Activated naive CD4-positive, alpha-beta T cell treated with anti-CD3 and anti-CD28 coated beads for 36 hours (primary cell): ENCODE measurements at regions not wholly inside any gene's neighbourhood (a gene's known extent, or its start where the extent isn't known, plus 50 kb on each side); places are given as distances from the start of the nearest gene placed in this dataset.
"Not testable (repeated sequence)": the region's sequence is repeated elsewhere in the genome, so short reads cannot be mapped to it uniquely, and the experiment has no call there.

Experiments
- CTCF ChIA-PET: fragments of 350-600 bp; sonication (Branson Sonifier 250); formaldehyde crosslinking; loops from one replicate; lab custom pipeline; 2021; ENCODE audit warnings: antibody characterized with exemption; lab: Charles Lee
- DNase-seq: peaks from one replicate; pipeline ENCODE4 v3.0.0-alpha.2; 2020
- H3K27ac Mint-ChIP-seq: one replicate; pipeline ENCODE4 v1.8.0; 2021; ENCODE audit warnings: mild to moderate bottlenecking, mixed read lengths
- H3K27me3 Mint-ChIP-seq: one replicate; pipeline ENCODE4 v1.8.0; 2021; ENCODE audit warnings: low read depth, mixed read lengths
- H3K36me3 Mint-ChIP-seq: one replicate; pipeline ENCODE4 v1.8.0; 2021; ENCODE audit warnings: low read depth, mixed read lengths
- H3K4me1 Mint-ChIP-seq: one replicate; pipeline ENCODE4 v1.8.0; 2021; ENCODE audit warnings: low read depth, mixed read lengths
- H3K4me3 Mint-ChIP-seq: one replicate; pipeline ENCODE4 v1.8.0; 2021; ENCODE audit warnings: mild to moderate bottlenecking, moderate library complexity, mixed read lengths
- H3K9me3 Mint-ChIP-seq: one replicate; pipeline ENCODE4 v1.8.0; 2021; ENCODE audit warnings: mixed read lengths
- intact Hi-C: fragments of 100-400 bp; cut with micrococcal nuclease; formaldehyde crosslinking; loops from one replicate; pipeline ENCODE4 v1.15.1; 2023

- H3K27ac Mint-ChIP-seq, H3K4me1 Mint-ChIP-seq, H3K4me3 Mint-ChIP-seq, DNase-seq, H3K36me3 Mint-ChIP-seq, CTCF ChIA-PET, H3K27me3 Mint-ChIP-seq, intact Hi-C loops: not testable (repeated sequence)
- peaks cover 19% of the 10 kb centered on the region for H3K9me3 Mint-ChIP-seq
These were observed 182.7 kb downstream of the SQOR start for GRCh38 chr15:45817578-45817977.

GRCh38 chr15:45821390-45821789 lies 186.6 kb downstream of the SQOR start:
- no peaks in the 10 kb centered on the region for H3K4me1 Mint-ChIP-seq
- H3K27ac Mint-ChIP-seq: no peak overlapping the region
- DNase-seq: no peak
- peaks cover 2% of the 10 kb centered on the region for H3K36me3 Mint-ChIP-seq
- intact Hi-C loops: no loop called here
- H3K27me3 Mint-ChIP-seq: peaks cover 12% of the 10 kb centered on the region
- peaks cover 6% of the 10 kb centered on the region for H3K9me3 Mint-ChIP-seq
- CTCF ChIA-PET: no interaction called here
- no peak overlapping the region for H3K4me3 Mint-ChIP-seq

DNA sequence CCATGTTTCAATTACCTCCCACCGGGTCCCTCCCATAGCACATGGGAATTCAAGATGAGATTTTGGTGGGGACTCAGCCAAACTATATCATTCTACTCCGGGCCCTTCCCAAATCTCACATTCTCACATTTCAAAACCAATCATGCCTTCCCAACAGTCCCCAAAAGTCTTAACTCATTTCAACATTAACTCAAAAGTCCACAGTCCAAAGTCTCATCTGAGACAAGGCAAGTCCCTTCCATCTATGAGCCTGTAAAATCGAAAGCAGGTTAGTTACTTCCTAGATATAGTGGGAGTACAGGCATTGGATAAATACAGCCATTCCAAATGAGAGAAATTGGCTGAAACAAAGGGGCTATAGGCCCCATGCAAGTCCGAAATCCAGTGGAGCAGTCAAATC lies 188.1 kb downstream of the SQOR start:
- DNase-seq, H3K4me1 Mint-ChIP-seq, H3K36me3 Mint-ChIP-seq, H3K9me3 Mint-ChIP-seq, CTCF ChIA-PET, intact Hi-C loops, H3K27ac Mint-ChIP-seq, H3K4me3 Mint-ChIP-seq: not testable (repeated sequence)
- peaks cover 12% of the 10 kb centered on the region for H3K27me3 Mint-ChIP-seq

- no peak for DNase-seq
- CTCF ChIA-PET: interaction anchor here (0.5 to 0.8 kb wide), 2 partner anchors 129 to 403 kb away, joined by 3 to 6 read pairs; no protein-coding TSS in a partner anchor
- Mint-ChIP-seq H3K36me3 (no peaks in the 10 kb centered on the region), H3K9me3 (peaks cover 2% of the 10 kb centered on the region), H3K27ac (no peak overlapping the region), H3K4me3 (no peak overlapping the region), H3K27me3 (peaks cover 4% of the 10 kb centered on the region), H3K4me1 (no peaks in the 10 kb centered on the region)
- intact Hi-C loops: no loop called here
These were observed 192.4 kb downstream of the SQOR start for GRCh38 chr15:45827275-45827674.

DNA sequence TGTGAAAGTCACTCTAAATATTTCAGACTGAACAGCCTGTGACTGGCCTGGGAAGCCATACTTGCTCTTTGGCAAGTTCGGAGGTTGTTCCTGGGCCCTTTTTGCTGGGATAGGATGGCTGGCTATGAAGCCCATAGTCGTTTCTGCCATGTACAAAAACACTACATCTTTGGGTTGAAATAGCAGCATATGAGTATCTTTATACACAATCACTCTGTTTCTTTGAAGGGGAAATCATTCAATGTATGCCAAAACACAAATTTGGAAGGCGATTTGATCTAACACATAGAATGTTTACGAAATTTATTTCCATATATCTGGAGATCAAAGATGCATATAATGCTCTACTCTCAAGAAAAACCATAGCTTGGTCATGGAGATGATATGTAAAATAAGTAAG lies 192.9 kb downstream of the SQOR start:
- DNase-seq: no peak
- Mint-ChIP-seq H3K27me3 (peaks cover 4% of the 10 kb centered on the region), H3K36me3 (no peaks in the 10 kb centered on the region), H3K4me1 (no peaks in the 10 kb centered on the region), H3K9me3 (peaks cover 2% of the 10 kb centered on the region), H3K4me3 (no peak overlapping the region), H3K27ac (no peak overlapping the region)
- CTCF ChIA-PET: no interaction called here
- intact Hi-C loops: no loop called here

GRCh38 chr15:45829336-45830153 lies 194.7 kb downstream of the SQOR start:
- Mint-ChIP-seq H3K4me1 (no peaks in the 10 kb centered on the region), H3K36me3 (no peaks in the 10 kb centered on the region), H3K27me3 (no peaks in the 10 kb centered on the region), H3K9me3 (peaks cover 2% of the 10 kb centered on the region), H3K4me3 (no peak overlapping the region), H3K27ac (no peak overlapping the region)
- CTCF ChIA-PET: no interaction called here
- intact Hi-C loops: no loop called here
- no peak for DNase-seq

GRCh38 chr15:45831787-45832186 lies 197.0 kb downstream of the SQOR start:
- no peaks in the 10 kb centered on the region for H3K4me1 Mint-ChIP-seq
- CTCF ChIA-PET: no interaction called here
- H3K4me3 Mint-ChIP-seq: no peak overlapping the region
- DNase-seq: no peak
- intact Hi-C loops: no loop called here
- no peaks in the 10 kb centered on the region for H3K27me3 Mint-ChIP-seq
- H3K9me3 Mint-ChIP-seq: peaks cover 2% of the 10 kb centered on the region
- H3K27ac Mint-ChIP-seq: no peak overlapping the region
- no peaks in the 10 kb centered on the region for H3K36me3 Mint-ChIP-seq

DNA sequence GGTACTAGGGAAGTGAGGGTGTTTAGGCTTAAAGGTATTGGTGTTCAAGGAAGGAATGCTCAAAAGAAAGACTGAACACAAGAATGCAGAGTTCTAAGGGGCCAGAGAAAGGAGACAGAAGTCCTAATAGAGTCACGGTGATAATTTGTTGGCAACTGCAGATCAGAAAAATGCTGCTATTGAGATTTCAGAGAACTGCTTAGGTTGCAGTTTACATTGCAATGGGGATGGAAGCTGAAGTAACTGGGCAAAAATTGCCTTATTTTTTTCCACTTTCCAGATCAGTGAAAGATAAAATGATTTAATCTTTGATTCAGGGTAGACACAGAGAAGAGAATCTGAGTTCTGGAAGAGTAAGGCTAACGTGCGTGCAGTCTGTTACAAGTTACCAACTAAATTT lies 199.8 kb downstream of the SQOR start:
- Mint-ChIP-seq H3K27ac (no peak overlapping the region), H3K4me3 (no peak overlapping the region), H3K9me3 (peaks cover 2% of the 10 kb centered on the region), H3K27me3 (no peaks in the 10 kb centered on the region), H3K36me3 (no peaks in the 10 kb centered on the region), H3K4me1 (no peaks in the 10 kb centered on the region)
- CTCF ChIA-PET: no interaction called here
- intact Hi-C loops: no loop called here
- DNase-seq: no peak

DNA sequence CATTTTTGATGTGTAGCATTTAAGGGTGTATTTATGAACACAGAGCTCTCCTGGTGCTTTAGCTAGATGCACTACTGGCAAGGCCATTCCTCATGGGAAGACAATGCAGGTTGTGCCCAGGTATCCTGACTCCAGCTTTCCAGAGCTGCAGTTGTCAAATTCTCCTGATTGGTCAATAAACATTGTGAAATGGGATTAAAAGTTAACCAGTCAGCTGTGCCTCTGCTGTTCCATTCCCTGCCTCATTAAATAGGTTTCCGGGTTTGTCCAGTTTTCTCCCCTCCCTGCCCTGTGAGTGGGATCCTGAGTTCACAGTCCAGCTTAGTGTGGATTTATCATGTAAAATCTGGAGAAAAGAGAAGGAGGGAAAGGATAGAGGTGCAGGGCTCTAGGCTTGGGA lies 207.3 kb downstream of the SQOR start:
- Mint-ChIP-seq H3K4me3 (no peak overlapping the region), H3K4me1 (no peaks in the 10 kb centered on the region), H3K9me3 (no peaks in the 10 kb centered on the region), H3K27me3 (peaks cover 11% of the 10 kb centered on the region), H3K36me3 (no peaks in the 10 kb centered on the region), H3K27ac (no peak overlapping the region)
- no peak for DNase-seq
- CTCF ChIA-PET: no interaction called here
- intact Hi-C loops: no loop called here

- CTCF ChIA-PET: no interaction called here
- Mint-ChIP-seq H3K27me3 (peaks cover 6% of the 10 kb centered on the region), H3K27ac (no peak overlapping the region), H3K9me3 (peaks cover 2% of the 10 kb centered on the region), H3K4me3 (no peak overlapping the region), H3K4me1 (no peaks in the 10 kb centered on the region), H3K36me3 (no peaks in the 10 kb centered on the region)
- intact Hi-C loops: no loop called here
- no peak for DNase-seq
These were observed 212.8 kb downstream of the SQOR start for GRCh38 chr15:45847645-45848044.

- no peak overlapping the region for H3K4me3 Mint-ChIP-seq
- peaks cover 6% of the 10 kb centered on the region for H3K27me3 Mint-ChIP-seq
- intact Hi-C loops: no loop called here
- no peak overlapping the region for H3K27ac Mint-ChIP-seq
- H3K4me1 Mint-ChIP-seq: no peaks in the 10 kb centered on the region
- CTCF ChIA-PET: no interaction called here
- no peaks in the 10 kb centered on the region for H3K36me3 Mint-ChIP-seq
- peaks cover 2% of the 10 kb centered on the region for H3K9me3 Mint-ChIP-seq
- DNase-seq: no peak
These were observed 214.3 kb downstream of the SQOR start for GRCh38 chr15:45849136-45849535.

DNA sequence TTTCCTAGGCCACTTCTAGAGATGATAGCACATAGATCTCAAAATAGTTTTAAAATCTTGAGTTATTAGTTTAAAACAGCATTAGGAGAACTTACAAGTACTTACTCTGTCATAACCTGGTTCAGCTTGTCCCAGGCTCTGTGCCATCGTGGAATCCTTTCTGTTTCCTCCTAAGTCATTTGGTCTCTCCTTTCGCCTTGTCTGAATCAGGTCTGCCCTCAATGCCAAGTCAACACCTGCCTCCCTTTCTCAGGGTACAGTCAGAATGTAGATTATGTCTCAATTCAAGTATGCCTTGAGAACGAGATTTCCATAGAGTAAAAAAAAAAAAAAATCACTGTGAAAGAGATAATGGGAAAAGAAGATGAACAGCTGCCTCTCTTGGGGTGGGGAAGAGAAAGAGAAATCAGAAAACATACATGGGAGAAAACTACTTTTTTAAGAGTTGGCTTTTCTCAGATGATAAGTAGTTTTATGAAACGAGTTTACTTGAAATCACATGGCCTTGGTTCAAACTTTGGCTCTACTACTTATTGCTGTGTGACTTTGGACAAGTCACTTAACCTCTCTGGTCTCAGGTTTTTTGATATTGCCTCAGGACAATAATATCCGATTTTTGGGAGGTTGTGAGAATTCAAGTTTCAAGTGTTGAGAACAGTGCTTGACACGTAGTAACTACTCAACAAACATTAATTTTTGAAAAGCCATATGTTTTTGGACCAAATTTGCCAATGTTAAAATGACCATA lies 219.8 kb downstream of the SQOR start:
- DNase-seq: no peak
- no peaks in the 10 kb centered on the region for H3K36me3 Mint-ChIP-seq
- peaks cover 2% of the 10 kb centered on the region for H3K9me3 Mint-ChIP-seq
- no peaks in the 10 kb centered on the region for H3K4me1 Mint-ChIP-seq
- CTCF ChIA-PET: no interaction called here
- H3K27ac Mint-ChIP-seq: no peak overlapping the region
- no peak overlapping the region for H3K4me3 Mint-ChIP-seq
- intact Hi-C loops: no loop called here
- peaks cover 9% of the 10 kb centered on the region for H3K27me3 Mint-ChIP-seq
